Ovary (tissue), 3 donors: ENCODE measurements at regions not wholly inside any gene's neighbourhood (a gene's known extent, or its start where the extent isn't known, plus 50 kb on each side); places are given as distances from the start of the nearest gene placed in this dataset.

ENCODE experiments used
- CTCF ChIP-seq, 3 donors: fragments of 450-650 bp in 2 of 3; fragments of 200-600 bp in 1 of 3; IDR thresholded peaks; one replicate each; pipeline versions ENCODE4 v1.5.1 to v1.8.0; 2016 to 2022; ENCODE audit warnings: antibody characterized with exemption in 3 of 3, mild to moderate bottlenecking in 1 of 3
- EP300 ChIP-seq: sonication (generic); formaldehyde crosslinking; IDR thresholded peaks from one replicate; pipeline ENCODE4 v1.6.1; 2017; ENCODE audit warnings: antibody characterized with exemption
- POLR2A ChIP-seq: fragments of 450-650 bp; IDR thresholded peaks from one replicate; pipeline ENCODE4 v1.6.1; 2017; ENCODE audit warnings: antibody characterized with exemption, mild to moderate bottlenecking, moderate library complexity
- donor health status: DM: no; HTN: no; CAD: no.

GRCh38 chr2:144211826-144212225 lies 308.1 kb downstream of the ZEB2 start:
- TF ChIP-seq EP300: no peak
- no peak for TF ChIP-seq CTCF (IDR thresholded peaks at IDR 0.05)
- no peak for TF ChIP-seq POLR2A
